PC-3 (cell line): ENCODE measurements at regions not wholly inside any gene's neighbourhood (a gene's known extent, or its start where the extent isn't known, plus 50 kb on each side); places are given as distances from the start of the nearest gene placed in this dataset.

Experiments
- ATAC-seq: fragments of 200-7000 bp; cut with Tn5 transposase; 2 replicates; pipeline ENCODE4 v1.9.1; 2020; ENCODE audit warnings: mild to moderate bottlenecking, moderate library complexity
- BruUV-seq: library from RNA; stranded (reverse); fragments of 400-500 nt; replicated peaks from 2 replicates; lab custom pipeline; 2021; lab: Mats Ljungman, UMichigan
- CTCF ChIA-PET: fragments of 300-600 bp; sonication (Branson Sonifier 250); formaldehyde crosslinking; loops from one replicate; lab custom pipeline; 2022; ENCODE audit warnings: antibody characterized with exemption; lab: Charles Lee
- POLR2A ChIA-PET: fragments of 300-600 bp; sonication (Branson Sonifier 250); formaldehyde crosslinking; loops from one replicate; lab custom pipeline; 2022; ENCODE audit warnings: antibody characterized with exemption; ENCODE audit not compliant: unreplicated experiment; lab: Charles Lee
- DNase-seq: peaks from one replicate; pipeline ENCODE4 v3.0.0-alpha.2; 2015
- H2AFZ ChIP-seq: fragments of 300-600 bp; sonication (generic); 2 replicates; pipeline ENCODE4 v1.6.0; 2016; ENCODE audit warnings: antibody characterized with exemption, low read length
- H3F3A ChIP-seq: fragments of 300-600 bp; sonication (generic); one replicate; pipeline ENCODE4 v1.6.0; 2017; ENCODE audit warnings: antibody characterized with exemption, low read length, control low read depth, mild to moderate bottlenecking; ENCODE audit not compliant: unreplicated experiment
- H3K27ac ChIP-seq: fragments of 300-600 bp; sonication (generic); 2 replicates; pipeline ENCODE4 v1.5.1; 2016; ENCODE audit warnings: mild to moderate bottlenecking, low read length
- H3K27me3 ChIP-seq: fragments of 300-600 bp; sonication (generic); 2 replicates; pipeline ENCODE4 v1.6.1; 2016; ENCODE audit warnings: low read length, mixed read lengths
- H3K36me3 ChIP-seq: fragments of 300-600 bp; sonication (generic); 2 replicates; pipeline ENCODE4 v1.6.1; 2016; ENCODE audit warnings: low read depth, mixed run types, low read length, mixed read lengths
- H3K4me1 ChIP-seq: fragments of 300-600 bp; sonication (generic); 2 replicates; pipeline ENCODE4 v1.5.1; 2016; ENCODE audit warnings: low read length; ENCODE audit not compliant: insufficient read depth
- H3K4me2 ChIP-seq: fragments of 300-600 bp; sonication (generic); 2 replicates; pipeline ENCODE4 v1.6.0; 2016; ENCODE audit warnings: low read length
- H3K4me3 ChIP-seq: fragments of 300-600 bp; sonication (generic); 2 replicates; pipeline ENCODE4 v1.5.1; 2016; ENCODE audit warnings: mild to moderate bottlenecking, low read length, mixed read lengths
- H3K79me2 ChIP-seq: fragments of 300-600 bp; sonication (generic); 2 replicates; pipeline ENCODE4 v1.6.1; 2017; ENCODE audit warnings: low read length, mixed read lengths
- H3K9ac ChIP-seq: fragments of 300-600 bp; sonication (generic); 2 replicates; pipeline ENCODE4 v1.6.0; 2016; ENCODE audit warnings: mild to moderate bottlenecking, low read length
- H3K9me2 ChIP-seq: fragments of 300-600 bp; sonication (generic); replicated peaks from 2 replicates; pipeline ENCODE4 v1.6.1; 2016; ENCODE audit warnings: mixed run types, low read length, mixed read lengths
- H3K9me3 ChIP-seq: fragments of 300-600 bp; sonication (generic); 2 replicates; pipeline ENCODE4 v1.6.1; 2016; ENCODE audit warnings: low read length, mixed read lengths
- H4K20me1 ChIP-seq: fragments of 300-600 bp; sonication (generic); 2 replicates; pipeline ENCODE4 v1.6.1; 2016; ENCODE audit warnings: low read length, mixed read lengths
- CTCF ChIP-seq: fragments of 300-600 bp; sonication (generic); conservative IDR thresholded peaks from 2 replicates; pipeline ENCODE4 v1.5.1; 2017; ENCODE audit warnings: antibody characterized with exemption, low read depth, mild to moderate bottlenecking, low read length
- EZH2 ChIP-seq: fragments of 300-600 bp; sonication (generic); IDR thresholded peaks from one replicate; pipeline ENCODE4 v1.6.1; 2017; ENCODE audit warnings: antibody characterized with exemption, mild to moderate bottlenecking, low read length; ENCODE audit not compliant: unreplicated experiment
- EZH2phosphoT487 ChIP-seq: fragments of 300-600 bp; sonication (generic); IDR thresholded peaks from 2 replicates; pipeline ENCODE4 v1.6.1; 2018; ENCODE audit warnings: mild to moderate bottlenecking, antibody characterized with exemption, low read length, borderline replicate concordance
- intact Hi-C: fragments of 100-400 bp; cut with micrococcal nuclease; formaldehyde crosslinking; loops from 2 replicates; pipeline ENCODE4 v1.9.0; 2023

- BruUV-seq, result no TSS peak
- Histone ChIP-seq H3K79me2 (no peaks in the 10 kb centered on the region), H3K9me2 (no peaks in the 10 kb centered on the region), H3K27me3 (no peaks in the 10 kb centered on the region), H3K4me1 (peaks cover 10% of the 10 kb centered on the region; the same call in 1 of the 2 replicates), H2AFZ (no peak overlapping the region), H3K27ac (no peak overlapping the region), H3K9me3 (no peaks in the 10 kb centered on the region), H3K36me3 (no peaks in the 10 kb centered on the region), H3K4me3 (no peak overlapping the region), H3K9ac (no peak overlapping the region), H4K20me1 (no peaks in the 10 kb centered on the region), H3F3A (no peaks in the 10 kb centered on the region), H3K4me2 (no peak overlapping the region)
- TF ChIP-seq CTCF (no peak), EZH2 (no peak), EZH2phosphoT487 (no peak)
- ChIA-PET POLR2A (no interaction called here), CTCF (no interaction called here)
- no peak for ATAC-seq
- DNase-seq, result no peak
- intact Hi-C loops, result no loop called here
Observed at GRCh38 chr10:110375121-110375520, 70.4 kb upstream of the SMNDC1 start.

GRCh38 chr10:110376021-110376766 lies 71.5 kb upstream of the SMNDC1 start:
- Histone ChIP-seq H3K4me2 (no peak overlapping the region), H3K9ac (no peak overlapping the region), H4K20me1 (no peaks in the 10 kb centered on the region), H3K4me1 (peaks cover 10% of the 10 kb centered on the region; the same call in 1 of the 2 replicates), H3K27me3 (no peaks in the 10 kb centered on the region), H3K9me3 (no peaks in the 10 kb centered on the region), H3K36me3 (no peaks in the 10 kb centered on the region), H2AFZ (no peak overlapping the region), H3K4me3 (no peak overlapping the region), H3K9me2 (no peaks in the 10 kb centered on the region), H3F3A (no peaks in the 10 kb centered on the region), H3K27ac (no peak overlapping the region), H3K79me2 (no peaks in the 10 kb centered on the region)
- DNase-seq (no peak), ATAC-seq (no peak)
- intact Hi-C loops, result no loop called here
- POLR2A ChIA-PET, result no interaction called here
- BruUV-seq, result no TSS peak
- TF ChIP-seq EZH2 (no peak), EZH2phosphoT487 (no peak), CTCF (no peak)
- CTCF ChIA-PET, result no interaction called here

GRCh38 chr10:110376767-110377160 lies 72.0 kb upstream of the SMNDC1 start:
- Histone ChIP-seq H3K36me3 (no peaks in the 10 kb centered on the region), H2AFZ (no peak overlapping the region), H3K27me3 (no peaks in the 10 kb centered on the region), H3K9me3 (no peaks in the 10 kb centered on the region), H3K4me3 (no peak overlapping the region), H3K4me1 (peaks cover 10% of the 10 kb centered on the region; the same call in 1 of the 2 replicates), H3K27ac (no peak overlapping the region), H3K4me2 (no peak overlapping the region), H3F3A (no peaks in the 10 kb centered on the region), H3K9ac (no peak overlapping the region), H3K9me2 (no peaks in the 10 kb centered on the region), H4K20me1 (no peaks in the 10 kb centered on the region), H3K79me2 (no peaks in the 10 kb centered on the region)
- POLR2A ChIA-PET, result no interaction called here
- DNase-seq (no peak), ATAC-seq (no peak)
- intact Hi-C loops, result no loop called here
- TF ChIP-seq CTCF (no peak), EZH2 (no peak), EZH2phosphoT487 (no peak)
- CTCF ChIA-PET, result no interaction called here
- no TSS peak for BruUV-seq
